Prostate gland (tissue), 2 donors: ENCODE measurements at regions not wholly inside any gene's neighbourhood (a gene's known extent, or its start where the extent isn't known, plus 50 kb on each side); places are given as distances from the start of the nearest gene placed in this dataset.

Source experiments
- DNase-seq: peaks from one replicate; pipeline ENCODE4 v3.0.0-alpha.2; 2019; ENCODE audit warnings: low spot score
- H3K27ac ChIP-seq, 2 donors: fragments of 200-600 bp; sonication (generic); 2 replicates each; pipeline ENCODE4 v1.5.1; 2017 to 2019
- H3K27me3 ChIP-seq: fragments of 200-600 bp; sonication (generic); replicated peaks from 2 replicates; pipeline ENCODE4 v1.5.1; 2019; ENCODE audit not compliant: insufficient read depth
- H3K36me3 ChIP-seq, 2 donors: fragments of 200-600 bp; sonication (generic); 1 replicate in 1 of 2; 2 replicates in 1 of 2; pipeline versions ENCODE4 v1.5.1 to v1.8.1; 2017 to 2019
- H3K4me1 ChIP-seq: fragments of 200-600 bp; sonication (generic); replicated peaks from 2 replicates; pipeline ENCODE4 v1.5.1; 2019
- H3K4me3 ChIP-seq, 2 donors: fragments of 200-600 bp; sonication (generic); 2 replicates each; pipeline ENCODE4 v1.5.1; 2017 to 2019
- H3K9me3 ChIP-seq: fragments of 200-600 bp; sonication (generic); 2 replicates; pipeline ENCODE4 v1.5.1; 2017
- POLR2A ChIP-seq: fragments of 450-650 bp; IDR thresholded peaks from one replicate; pipeline ENCODE4 v1.6.1; 2016; ENCODE audit warnings: antibody characterized with exemption, mild to moderate bottlenecking
- POLR2AphosphoS5 ChIP-seq: sonication (generic); formaldehyde crosslinking; IDR thresholded peaks from one replicate; pipeline ENCODE4 v1.6.1; 2017; ENCODE audit warnings: antibody characterized with exemption
- WGBS: methylation state at CpG from one replicate; pipeline ENCODE4 v1.1.5; 2018; 5-methylcytosine and 5-hydroxymethylcytosine counted together
- intact Hi-C: fragments of 100-400 bp; cut with DNase I; formaldehyde crosslinking; loops from one replicate; pipeline ENCODE4 v1.14.2; 2022
- TF ChIP-seq, protein P1 (sequence below), 4 experiments: fragments of 200-600 bp in 2 of 4; fragments of 450-650 bp in 2 of 4; sonication (generic) in 2 of 4; IDR thresholded peaks; 1 replicate in 3 of 4; 2 replicates in 1 of 4; pipeline ENCODE4 v1.5.1; 2016 to 2019; ENCODE audit warnings: antibody characterized with exemption in 4 of 4, mild to moderate bottlenecking in 2 of 4, moderate library complexity in 2 of 4

DNA sequence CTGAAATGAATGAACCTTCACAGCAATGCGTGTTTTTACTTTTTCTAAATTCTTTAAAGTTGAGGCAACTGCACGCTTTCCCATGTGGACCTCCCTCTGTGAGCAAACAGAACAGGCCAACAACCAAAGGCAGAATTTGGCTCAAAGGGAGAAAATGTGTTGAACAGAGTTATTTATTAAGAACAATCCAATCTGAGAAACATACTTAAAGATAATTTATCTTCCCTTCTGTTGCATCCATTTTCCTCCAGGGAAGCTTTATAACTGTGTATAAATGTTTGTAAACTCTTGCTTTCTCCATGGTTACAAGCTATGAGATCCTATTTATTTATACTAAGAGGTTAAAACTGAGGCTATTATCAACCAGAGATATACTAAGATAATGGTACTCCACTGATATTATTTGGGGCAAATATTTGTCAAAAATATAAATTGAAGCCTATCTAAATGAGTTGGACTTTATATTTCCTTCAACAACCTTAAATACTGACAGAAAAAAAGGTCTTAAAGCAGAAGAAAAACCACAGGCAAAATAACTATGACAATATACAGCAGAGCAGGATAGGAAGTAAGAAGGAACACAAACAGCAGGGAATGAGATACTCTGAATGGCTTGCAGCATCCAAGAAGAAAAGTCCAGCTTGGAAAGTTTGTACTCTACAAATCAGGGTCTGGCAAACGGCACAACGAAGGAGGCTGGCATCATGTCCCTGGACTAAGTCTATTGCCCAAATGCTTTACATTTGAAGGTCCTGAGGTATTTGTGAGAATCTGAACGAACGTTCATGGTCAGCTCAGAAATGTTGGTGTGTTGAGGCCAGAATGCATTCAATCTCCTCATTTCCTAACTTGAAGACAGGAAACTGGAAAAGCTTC lies 663.2 kb upstream of the INTU start:
- no peak for TF ChIP-seq POLR2A
- 65% methylated on average over 6 of the region's 6 CpGs for WGBS
- H3K9me3 ChIP-seq: no peaks in the 10 kb centered on the region
- no peaks in the 10 kb centered on the region for H3K27me3 ChIP-seq
- no peak for DNase-seq
- H3K4me3 ChIP-seq: no peak overlapping the region
- intact Hi-C loops: no loop called here
- no peak overlapping the region for H3K27ac ChIP-seq
- no peaks in the 10 kb centered on the region for H3K36me3 ChIP-seq
- H3K4me1 ChIP-seq: no peaks in the 10 kb centered on the region

DNA sequence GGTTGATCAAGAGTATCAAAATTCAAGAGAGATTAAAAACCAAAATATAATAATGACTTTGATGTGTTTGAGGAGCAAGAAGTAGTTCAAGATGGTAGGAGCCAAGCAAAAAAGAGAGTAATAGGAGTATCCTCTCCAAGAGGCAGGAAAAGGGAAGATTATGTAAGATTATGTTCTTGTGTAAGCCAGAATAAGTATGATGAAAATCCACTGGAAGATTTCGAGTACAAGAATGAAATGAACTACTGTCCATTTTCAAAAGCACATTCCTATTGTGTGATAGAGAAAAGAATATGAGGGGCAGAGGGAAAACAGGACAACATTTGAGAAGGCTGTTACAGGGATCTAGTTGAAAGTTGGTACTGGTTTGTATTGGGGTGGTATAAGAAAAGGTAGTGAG lies 659.6 kb upstream of the INTU start:
- H3K27me3 ChIP-seq: no peaks in the 10 kb centered on the region
- no peak overlapping the region for H3K27ac ChIP-seq
- TF ChIP-seq POLR2A: no peak
- TF ChIP-seq, protein P1, sequence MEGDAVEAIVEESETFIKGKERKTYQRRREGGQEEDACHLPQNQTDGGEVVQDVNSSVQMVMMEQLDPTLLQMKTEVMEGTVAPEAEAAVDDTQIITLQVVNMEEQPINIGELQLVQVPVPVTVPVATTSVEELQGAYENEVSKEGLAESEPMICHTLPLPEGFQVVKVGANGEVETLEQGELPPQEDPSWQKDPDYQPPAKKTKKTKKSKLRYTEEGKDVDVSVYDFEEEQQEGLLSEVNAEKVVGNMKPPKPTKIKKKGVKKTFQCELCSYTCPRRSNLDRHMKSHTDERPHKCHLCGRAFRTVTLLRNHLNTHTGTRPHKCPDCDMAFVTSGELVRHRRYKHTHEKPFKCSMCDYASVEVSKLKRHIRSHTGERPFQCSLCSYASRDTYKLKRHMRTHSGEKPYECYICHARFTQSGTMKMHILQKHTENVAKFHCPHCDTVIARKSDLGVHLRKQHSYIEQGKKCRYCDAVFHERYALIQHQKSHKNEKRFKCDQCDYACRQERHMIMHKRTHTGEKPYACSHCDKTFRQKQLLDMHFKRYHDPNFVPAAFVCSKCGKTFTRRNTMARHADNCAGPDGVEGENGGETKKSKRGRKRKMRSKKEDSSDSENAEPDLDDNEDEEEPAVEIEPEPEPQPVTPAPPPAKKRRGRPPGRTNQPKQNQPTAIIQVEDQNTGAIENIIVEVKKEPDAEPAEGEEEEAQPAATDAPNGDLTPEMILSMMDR (IDR thresholded peaks at IDR 0.05): no peak
- no peaks in the 10 kb centered on the region for H3K4me1 ChIP-seq
- no peaks in the 10 kb centered on the region for H3K9me3 ChIP-seq
- intact Hi-C loops: no loop called here
- WGBS: 84% methylated on average over 1 of the region's 1 CpG
- DNase-seq: no peak
- H3K36me3 ChIP-seq: no peaks in the 10 kb centered on the region
- H3K4me3 ChIP-seq: no peak overlapping the region

DNA sequence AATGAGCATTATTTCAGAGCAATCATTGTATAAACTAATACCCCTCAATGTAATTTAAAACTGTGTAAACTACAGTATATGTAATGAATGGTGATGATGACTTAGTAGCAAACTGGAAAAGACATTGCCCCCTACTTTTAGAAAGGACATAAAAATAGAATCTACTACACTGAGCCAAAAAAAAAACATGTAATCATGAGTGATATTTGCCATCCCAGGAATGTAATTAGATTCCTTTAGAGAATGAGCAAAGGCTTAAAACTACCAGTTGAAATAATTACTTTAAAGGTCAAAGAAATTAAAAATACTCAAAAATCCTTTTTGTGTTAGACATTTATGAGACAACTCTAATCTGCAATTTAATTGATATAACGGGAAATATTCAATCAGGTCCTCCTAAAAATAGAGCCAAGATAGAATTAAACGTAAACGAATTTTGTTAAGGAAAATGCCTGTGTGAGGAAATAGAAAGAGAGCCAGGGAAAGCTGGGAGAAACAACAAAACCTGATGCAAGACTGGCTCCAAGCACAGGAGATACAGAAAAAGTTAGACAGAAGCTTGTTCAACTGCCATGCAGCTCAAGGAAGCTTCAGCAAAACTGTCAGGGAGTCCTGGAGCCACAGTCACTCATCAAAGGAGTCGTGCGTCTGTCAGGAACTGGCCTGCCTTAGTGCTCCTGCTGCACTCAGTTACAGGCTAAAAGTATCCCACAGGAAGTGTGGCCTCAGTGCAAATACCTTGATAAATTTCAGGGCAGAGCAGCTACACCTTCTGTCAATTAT lies 655.7 kb upstream of the INTU start:
- no peaks in the 10 kb centered on the region for H3K36me3 ChIP-seq
- H3K27ac ChIP-seq: no peak overlapping the region
- 35% methylated on average over 5 of the region's 5 CpGs for WGBS
- H3K4me3 ChIP-seq: no peak overlapping the region
- DNase-seq: no peak
- H3K27me3 ChIP-seq: no peaks in the 10 kb centered on the region
- H3K4me1 ChIP-seq: no peaks in the 10 kb centered on the region
- no peaks in the 10 kb centered on the region for H3K9me3 ChIP-seq
- intact Hi-C loops: no loop called here
- TF ChIP-seq POLR2A (no peak), POLR2AphosphoS5 (no peak)
- TF ChIP-seq, protein P1 (IDR thresholded peaks at IDR 0.05): no peak

DNA sequence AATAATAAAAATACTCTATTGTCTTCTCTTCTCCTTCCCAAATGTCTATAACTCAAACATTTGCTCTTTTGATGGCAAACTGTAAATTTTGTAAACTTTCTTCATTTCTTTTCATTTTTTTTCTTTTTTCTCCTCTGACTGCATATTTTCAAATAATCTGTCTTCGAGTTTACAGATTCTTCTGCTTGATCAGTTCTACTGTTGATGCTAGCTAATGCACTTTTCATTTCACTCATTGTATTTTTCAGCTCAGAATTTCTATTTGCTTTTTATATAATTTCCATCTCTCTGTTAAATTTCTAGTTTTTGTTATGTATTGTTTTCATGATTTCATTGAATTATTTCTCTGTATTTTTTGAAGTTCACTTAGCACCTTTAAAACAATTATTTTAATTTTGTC lies 646.8 kb upstream of the INTU start:
- Histone ChIP-seq H3K4me1 (no peaks in the 10 kb centered on the region), H3K36me3 (no peaks in the 10 kb centered on the region), H3K4me3 (no peak overlapping the region), H3K27ac (no peak overlapping the region), H3K27me3 (no peaks in the 10 kb centered on the region), H3K9me3 (no peaks in the 10 kb centered on the region)
- intact Hi-C loops: no loop called here
- DNase-seq: no peak
- TF ChIP-seq POLR2AphosphoS5: no peak
- TF ChIP-seq, protein P1 (IDR thresholded peaks at IDR 0.05): no peak
- TF ChIP-seq POLR2A: no peak
- WGBS: 74% methylated on average over 1 of the region's 1 CpG

DNA sequence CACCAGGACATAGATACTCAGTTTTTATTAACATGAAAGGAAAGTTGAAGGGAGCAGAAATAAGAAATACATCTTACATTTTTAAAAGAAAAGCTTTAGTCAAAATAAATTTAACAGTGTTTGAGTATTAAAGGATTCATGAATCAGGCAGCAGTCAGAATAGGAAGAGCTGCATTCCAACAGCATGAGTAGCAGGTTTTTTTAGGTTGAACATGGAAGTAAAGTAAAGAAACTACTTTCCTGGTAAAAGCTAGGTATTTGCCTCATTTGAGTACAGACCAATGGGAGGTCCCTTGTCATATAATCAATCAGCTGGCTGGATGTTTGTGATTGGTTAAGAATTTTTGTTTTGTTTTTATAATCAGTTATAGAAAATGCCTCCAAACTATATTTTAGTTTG lies 645.9 kb upstream of the INTU start:
- no peak for DNase-seq
- Histone ChIP-seq H3K27me3 (no peaks in the 10 kb centered on the region), H3K4me3 (no peak overlapping the region), H3K36me3 (no peaks in the 10 kb centered on the region), H3K4me1 (no peaks in the 10 kb centered on the region), H3K27ac (no peak overlapping the region), H3K9me3 (no peaks in the 10 kb centered on the region)
- no peak for TF ChIP-seq POLR2A
- no peak for TF ChIP-seq POLR2AphosphoS5
- TF ChIP-seq, protein P1 (IDR thresholded peaks at IDR 0.05): no peak
- intact Hi-C loops: no loop called here
